MCF 10A (cell line): ENCODE measurements at regions not wholly inside any gene's neighbourhood (a gene's known extent, or its start where the extent isn't known, plus 50 kb on each side); places are given as distances from the start of the nearest gene placed in this dataset.

Experiments used
- BruUV-seq: library from RNA; stranded (reverse); fragments of 400-500 nt; replicated peaks from 2 replicates; lab custom pipeline; 2021; lab: Mats Ljungman, UMichigan
- CTCF ChIA-PET: fragments of 300-600 bp; sonication (Branson Sonifier 250); formaldehyde crosslinking; extraction: SDS; loops from one replicate; lab custom pipeline; 2021; ENCODE audit warnings: antibody characterized with exemption, inconsistent platforms; lab: Yijun Ruan, JAX
- POLR2A ChIA-PET: fragments of 300-600, 350-650 bp; sonication (Branson Sonifier 250); formaldehyde crosslinking; extraction: SDS; loops from one replicate; lab custom pipeline; 2020; ENCODE audit warnings: antibody characterized with exemption, inconsistent platforms; lab: Yijun Ruan, JAX
- DNase-seq: peaks from one replicate; pipeline ENCODE4 v3.0.0-alpha.2; 2018; ENCODE audit not compliant: unreplicated experiment
- H3K27ac Mint-ChIP-seq: one replicate; pipeline ENCODE4 v1.8.0; 2022; ENCODE audit warnings: mild to moderate bottlenecking, low read depth, mixed read lengths; ENCODE audit not compliant: unreplicated experiment
- H3K27me3 Mint-ChIP-seq: one replicate; pipeline ENCODE4 v1.8.0; 2022; ENCODE audit warnings: mixed read lengths; ENCODE audit not compliant: insufficient read depth, unreplicated experiment
- H3K36me3 Mint-ChIP-seq: one replicate; pipeline ENCODE4 v1.8.0; 2022; ENCODE audit warnings: mild to moderate bottlenecking, moderate library complexity, mixed read lengths; ENCODE audit not compliant: insufficient read depth, unreplicated experiment
- H3K4me1 Mint-ChIP-seq: one replicate; pipeline ENCODE4 v1.8.0; 2022; ENCODE audit warnings: mixed read lengths; ENCODE audit not compliant: insufficient read depth, unreplicated experiment
- H3K4me3 Mint-ChIP-seq: one replicate; pipeline ENCODE4 v1.8.0; 2022; ENCODE audit warnings: mild to moderate bottlenecking, moderate library complexity, mixed read lengths; ENCODE audit not compliant: unreplicated experiment
- H3K9me3 Mint-ChIP-seq: one replicate; pipeline ENCODE4 v1.8.0; 2022; ENCODE audit warnings: mixed read lengths; ENCODE audit not compliant: unreplicated experiment
- CTCF ChIP-seq: fragments of 200-600 bp; IDR thresholded peaks from one replicate; pipeline ENCODE4 v1.8.0; 2022; ENCODE audit warnings: antibody characterized with exemption, mild to moderate bottlenecking; ENCODE audit not compliant: unreplicated experiment
- intact Hi-C: fragments of 100-400 bp; cut with micrococcal nuclease; formaldehyde crosslinking; loops from 2 replicates; pipeline ENCODE4 v1.14.1; 2022

DNA sequence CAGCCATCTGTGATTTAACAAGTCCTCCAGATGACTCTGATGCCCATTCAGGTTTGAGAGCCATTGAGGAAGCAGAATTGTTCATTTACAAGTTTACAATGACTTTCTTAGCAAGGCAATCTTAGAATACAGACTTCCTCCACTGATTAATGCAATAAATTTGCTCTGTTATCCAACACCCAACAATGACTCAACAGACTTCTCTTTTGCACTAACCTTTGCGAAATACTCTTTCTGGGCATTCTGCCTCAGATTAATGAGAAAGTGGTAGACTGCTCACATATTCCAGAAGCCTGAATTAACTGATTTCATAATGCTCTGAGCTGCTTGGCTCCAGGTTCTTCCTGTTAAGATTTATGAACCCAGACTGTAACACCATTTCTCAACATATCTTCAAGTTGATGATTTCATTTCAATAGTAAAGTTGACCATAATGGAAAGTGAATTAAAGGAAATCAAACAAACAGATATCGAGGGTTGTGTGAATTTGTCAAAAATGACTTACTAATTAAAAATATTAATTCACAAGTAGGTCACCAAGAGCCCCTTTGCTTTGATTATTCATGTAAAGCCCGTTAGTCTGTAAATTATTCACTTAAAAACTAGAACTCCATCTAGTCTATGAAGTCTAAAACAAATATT, 70.5 kb upstream of the BLID start:
- Mint-ChIP-seq H3K4me3 (no peak overlapping the region), H3K36me3 (peaks cover 44% of the 10 kb centered on the region), H3K27ac (peak overlapping the region; percentile 76), H3K9me3 (peaks cover 31% of the 10 kb centered on the region), H3K4me1 (peaks cover 20% of the 10 kb centered on the region), H3K27me3 (no peaks in the 10 kb centered on the region)
- intact Hi-C loops: loop anchor here (1.0 kb wide), 2 partner anchors 11 to 19 kb away; no protein-coding TSS in a partner anchor
- TF ChIP-seq CTCF: no peak
- CTCF ChIA-PET: interaction anchor here (0.6 to 1.5 kb wide), 5 partner anchors 21 to 266 kb away, joined by 3 to 8 read pairs (median 4); partner anchors contain the start of gene BLID
- TSS peak; percentile 85 for BruUV-seq
- DNase-seq: peak; percentile 99
- POLR2A ChIA-PET: interaction anchor here (0.6 to 5.5 kb wide), 13 partner anchors 10 to 237 kb away, joined by 3 to 78 read pairs (median 5); no protein-coding TSS in a partner anchor

DNA sequence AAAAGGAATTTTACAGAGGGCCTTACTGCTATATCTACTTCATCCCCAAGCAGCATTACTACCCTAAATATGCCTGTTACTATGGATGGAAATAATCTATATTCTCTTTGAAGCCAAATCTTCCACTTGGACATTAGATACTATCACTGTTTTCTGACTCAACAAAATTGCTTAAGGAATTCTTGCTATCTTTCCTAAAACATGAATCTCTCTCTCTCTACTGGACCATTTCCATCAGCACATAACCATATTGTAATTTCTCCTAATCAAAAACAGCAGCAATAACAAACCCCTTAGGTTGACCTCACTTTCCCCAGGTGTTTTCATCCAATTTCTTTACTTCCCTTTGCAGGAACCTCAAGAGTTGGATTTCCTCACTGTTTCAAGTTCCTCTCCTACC, 67.9 kb upstream of the BLID start:
- peaks cover 33% of the 10 kb centered on the region for H3K4me1 Mint-ChIP-seq
- H3K27ac Mint-ChIP-seq: no peak overlapping the region
- POLR2A ChIA-PET: interaction anchor here (0.7 to 1.2 kb wide), 3 partner anchors 13 to 40 kb away, joined by 3 to 4 read pairs (median 3); no protein-coding TSS in a partner anchor

DNA sequence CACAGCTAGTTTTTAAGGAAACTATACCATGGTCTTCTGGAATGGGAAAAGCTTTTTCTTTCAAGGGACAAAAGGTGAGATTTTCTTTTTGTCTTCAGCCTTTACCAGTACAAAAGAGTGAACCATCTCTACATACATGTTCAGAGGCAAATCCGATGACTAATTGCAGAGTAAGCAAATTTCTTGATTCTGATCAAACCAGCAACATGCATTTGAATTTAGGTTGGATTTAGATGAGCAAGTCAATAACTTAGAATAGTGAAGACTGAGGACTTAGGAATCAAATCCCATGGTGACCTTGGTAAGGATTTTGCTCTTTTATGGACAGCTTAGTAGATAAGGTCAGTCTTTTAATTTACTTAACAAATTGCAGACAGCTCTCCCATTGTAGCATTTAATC, 65.9 kb upstream of the BLID start:
- TF ChIP-seq CTCF: no peak
- H3K4me1 Mint-ChIP-seq: peaks cover 50% of the 10 kb centered on the region
- no peak for DNase-seq
- ChIA-PET POLR2A (interaction anchor here (0.9 to 4.7 kb wide), 11 partner anchors 9 to 104 kb away, joined by 3 to 69 read pairs (median 6); no protein-coding TSS in a partner anchor), CTCF (interaction anchor here (0.6 to 1.2 kb wide), 5 partner anchors 20 to 526 kb away, joined by 3 to 4 read pairs (median 3); no protein-coding TSS in a partner anchor)
- intact Hi-C loops: loop anchor here (2.0 kb wide), 1 partner anchor 15 kb away; no protein-coding TSS in a partner anchor
- H3K9me3 Mint-ChIP-seq: peaks cover 33% of the 10 kb centered on the region
- H3K36me3 Mint-ChIP-seq: peaks cover 46% of the 10 kb centered on the region
- peak overlapping the region; percentile 90 for H3K27ac Mint-ChIP-seq
- H3K4me3 Mint-ChIP-seq: no peak overlapping the region
- BruUV-seq: no TSS peak
- H3K27me3 Mint-ChIP-seq: no peaks in the 10 kb centered on the region

More for the DNA sequence above, 67.9 kb upstream of the BLID start:
- CTCF ChIA-PET: interaction anchor here (0.7 to 0.8 kb wide), 2 partner anchors 19 to 25 kb away, joined by 3 to 4 read pairs; no protein-coding TSS in a partner anchor
- TF ChIP-seq CTCF: no peak
- BruUV-seq: no TSS peak
- peaks cover 33% of the 10 kb centered on the region for H3K9me3 Mint-ChIP-seq
- H3K4me3 Mint-ChIP-seq: no peak overlapping the region
- no peak for DNase-seq
- intact Hi-C loops: no loop called here
- no peaks in the 10 kb centered on the region for H3K27me3 Mint-ChIP-seq
- H3K36me3 Mint-ChIP-seq: peaks cover 51% of the 10 kb centered on the region

DNA sequence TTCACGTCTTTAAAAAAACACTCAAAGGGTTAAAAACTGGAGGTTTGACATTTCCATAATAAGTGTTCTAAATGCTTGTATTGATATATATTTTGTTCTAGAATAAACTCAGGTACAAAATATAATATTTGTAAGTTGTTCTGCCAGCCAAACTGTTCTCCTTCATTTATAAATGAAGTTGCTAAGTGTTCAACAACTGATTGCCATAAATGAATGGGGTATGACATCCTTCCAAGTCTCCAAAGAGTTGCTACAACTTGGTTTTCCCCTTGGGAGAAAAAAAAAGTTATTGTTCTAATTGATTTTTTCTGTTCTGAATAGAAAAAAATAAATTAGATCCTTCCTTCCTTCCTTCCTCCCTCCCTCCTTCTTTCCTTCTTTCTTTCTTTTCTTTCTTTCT, 65.4 kb upstream of the BLID start:
- no peaks in the 10 kb centered on the region for H3K27me3 Mint-ChIP-seq
- no peak overlapping the region for H3K4me3 Mint-ChIP-seq
- peaks cover 41% of the 10 kb centered on the region for H3K36me3 Mint-ChIP-seq
- H3K27ac Mint-ChIP-seq: peak overlapping the region; percentile 90
- H3K4me1 Mint-ChIP-seq: peaks cover 55% of the 10 kb centered on the region
- no peak for TF ChIP-seq CTCF
- ChIA-PET POLR2A (interaction anchor here (1.1 to 4.7 kb wide), 12 partner anchors 8 to 104 kb away, joined by 3 to 69 read pairs (median 7); no protein-coding TSS in a partner anchor), CTCF (interaction anchor here (0.6 to 1.1 kb wide), 4 partner anchors 21 to 526 kb away, joined by 3 to 4 read pairs (median 3); no protein-coding TSS in a partner anchor)
- H3K9me3 Mint-ChIP-seq: peaks cover 33% of the 10 kb centered on the region
- no peak for DNase-seq
- intact Hi-C loops: loop anchor here (2.0 kb wide), 1 partner anchor 15 kb away; no protein-coding TSS in a partner anchor
- BruUV-seq: no TSS peak
